ENCODE measurements at regions not wholly inside any gene's neighbourhood (a gene's known extent, or its start where the extent isn't known, plus 50 kb on each side); places are given as distances from the start of the nearest gene placed in this dataset.

DNA sequence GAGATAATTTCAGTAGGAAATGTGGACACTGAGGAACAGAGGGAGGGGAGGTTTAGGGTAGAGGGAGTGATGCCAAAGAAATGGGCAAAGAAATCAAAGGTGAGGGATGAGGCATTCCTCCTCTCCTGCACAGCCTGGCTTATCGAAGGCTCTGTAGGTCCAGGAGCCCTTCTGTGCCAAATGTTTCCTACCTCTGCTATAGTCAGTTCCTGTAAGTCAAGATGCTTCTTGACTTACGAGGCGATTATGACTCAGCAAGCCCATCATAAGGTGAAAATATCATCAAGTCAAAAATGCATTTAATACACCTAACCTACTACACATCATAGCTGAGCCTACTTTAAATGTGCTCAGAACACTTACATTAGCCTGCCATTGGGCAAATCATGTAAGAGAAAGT, 60.0 kb upstream of the ARHGAP24 start:
- Histone ChIP-seq H3K36me3 (replicated peaks in 1 of 2) (no peaks in the 10 kb centered on the region), H3K4me1 (replicated peaks in 1 of 2) (no peaks in the 10 kb centered on the region), H3K4me3 (no peak overlapping the region), H3K9me3 (replicated peaks in 1 of 3) (no peaks in the 10 kb centered on the region), H3K27me3 (no peaks in the 10 kb centered on the region), H3K27ac (no peak overlapping the region)
- intact Hi-C loops (cut with DNase I), result no loop called here
- TF ChIP-seq POLR2A (IDR thresholded peaks at IDR 0.05) (no peak), CTCF (IDR thresholded peaks at IDR 0.05) (no peak)
- 49 to 91% (median 56%) methylated on average over 3 of the region's 3 CpGs for WGBS, 4 donors
- DNase-seq, result no peak

DNA sequence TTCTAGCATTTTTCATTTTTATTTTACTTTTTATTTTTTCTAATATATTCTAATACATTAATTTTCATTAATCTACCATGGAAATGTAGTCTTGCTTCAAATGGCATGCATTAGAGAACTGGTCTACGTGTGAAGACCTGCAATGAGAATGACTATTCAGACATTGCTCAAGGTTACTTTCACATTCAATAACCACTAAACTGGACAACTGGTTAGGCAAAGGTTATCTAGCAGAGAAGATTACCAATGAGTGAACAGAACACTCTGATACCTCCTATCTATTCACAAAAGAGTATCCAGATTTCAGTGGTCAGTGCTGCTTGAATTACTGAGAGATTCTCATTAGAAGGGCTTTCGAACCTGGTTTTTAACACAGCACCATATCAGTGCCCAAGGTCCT, 58.9 kb upstream of the ARHGAP24 start:
- H3K4me1 ChIP-seq (replicated peaks in 1 of 2), result no peaks in the 10 kb centered on the region
- DNase-seq, result no peak
- H3K27ac ChIP-seq, result no peak overlapping the region
- H3K36me3 ChIP-seq (replicated peaks in 1 of 2), result no peaks in the 10 kb centered on the region
- no peak overlapping the region for H3K4me3 ChIP-seq
- H3K9me3 ChIP-seq (replicated peaks in 1 of 3), result no peaks in the 10 kb centered on the region
- TF ChIP-seq CTCF (IDR thresholded peaks at IDR 0.05), result no peak
- no peak for TF ChIP-seq POLR2A (IDR thresholded peaks at IDR 0.05)
- intact Hi-C loops (cut with DNase I), result no loop called here
- WGBS, 4 donors, result 85 to 95% (median 92%) methylated on average over 2 of the region's 2 CpGs
- no peaks in the 10 kb centered on the region for H3K27me3 ChIP-seq

DNA sequence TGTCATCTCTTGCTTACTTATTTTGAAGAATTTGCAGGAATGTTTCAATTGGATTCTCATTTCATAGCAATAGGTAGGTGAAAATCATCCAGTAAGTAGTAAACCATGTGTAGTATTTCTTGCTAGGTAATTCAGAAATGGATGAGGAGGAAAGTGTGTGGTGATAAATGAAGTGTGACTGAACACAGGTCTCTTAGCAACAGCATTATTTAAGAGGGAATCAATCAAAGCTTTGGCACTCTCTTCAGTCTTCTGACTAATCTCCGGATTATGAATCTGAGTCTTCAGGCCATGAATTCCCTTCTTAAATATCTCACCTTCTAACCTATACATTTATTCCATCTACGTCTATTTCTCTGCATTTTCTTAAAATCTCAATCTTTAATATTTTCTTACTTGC, 55.8 kb upstream of the ARHGAP24 start:
- WGBS, 4 donors, result 84 to 92% (median 91%) methylated on average over 2 of the region's 2 CpGs
- no peak for TF ChIP-seq CTCF (IDR thresholded peaks at IDR 0.05)
- no peak for TF ChIP-seq POLR2A (IDR thresholded peaks at IDR 0.05)
- no peak for DNase-seq
- H3K27me3 ChIP-seq, result no peaks in the 10 kb centered on the region
- no peaks in the 10 kb centered on the region for H3K36me3 ChIP-seq (replicated peaks in 1 of 2)
- intact Hi-C loops (cut with DNase I), result no loop called here
- no peak overlapping the region for H3K27ac ChIP-seq
- no peak overlapping the region for H3K4me3 ChIP-seq
- no peaks in the 10 kb centered on the region for H3K4me1 ChIP-seq (replicated peaks in 1 of 2)
- H3K9me3 ChIP-seq (replicated peaks in 1 of 3), result no peaks in the 10 kb centered on the region

- Histone ChIP-seq H3K27me3 (no peaks in the 10 kb centered on the region), H3K36me3 (replicated peaks in 1 of 2) (no peaks in the 10 kb centered on the region), H3K27ac (no peak overlapping the region), H3K4me3 (no peak overlapping the region), H3K9me3 (replicated peaks in 1 of 3) (no peaks in the 10 kb centered on the region), H3K4me1 (replicated peaks in 1 of 2) (no peaks in the 10 kb centered on the region)
- intact Hi-C loops (cut with DNase I), result no loop called here
- 83 to 87% (median 86%) methylated on average over 6 of the region's 6 CpGs for WGBS, 4 donors
- DNase-seq, result no peak
- no peak for TF ChIP-seq CTCF (IDR thresholded peaks at IDR 0.05)
- no peak for TF ChIP-seq POLR2A (IDR thresholded peaks at IDR 0.05)
These were observed 54.1 kb upstream of the ARHGAP24 start for GRCh38 chr4:85420831-85421230.
